HG03280 (cell line): ENCODE measurements at regions not wholly inside any gene's neighbourhood (a gene's known extent, or its start where the extent isn't known, plus 50 kb on each side); places are given as distances from the start of the nearest gene placed in this dataset.
"Not testable (repeated sequence)": the region's sequence is repeated elsewhere in the genome, so short reads cannot be mapped to it uniquely, and the experiment has no call there.

Source experiments
- ATAC-seq: cut with Tn5 transposase; IDR thresholded peaks from one replicate; pipeline ENCODE4 v1.9.1; 2021; ENCODE audit warnings: mild to moderate bottlenecking, moderate library complexity; ENCODE audit not compliant: unreplicated experiment

GRCh38 chr3:110293660-110294059, 778.0 kb upstream of the NECTIN3 start:
- ATAC-seq, result no peak

DNA sequence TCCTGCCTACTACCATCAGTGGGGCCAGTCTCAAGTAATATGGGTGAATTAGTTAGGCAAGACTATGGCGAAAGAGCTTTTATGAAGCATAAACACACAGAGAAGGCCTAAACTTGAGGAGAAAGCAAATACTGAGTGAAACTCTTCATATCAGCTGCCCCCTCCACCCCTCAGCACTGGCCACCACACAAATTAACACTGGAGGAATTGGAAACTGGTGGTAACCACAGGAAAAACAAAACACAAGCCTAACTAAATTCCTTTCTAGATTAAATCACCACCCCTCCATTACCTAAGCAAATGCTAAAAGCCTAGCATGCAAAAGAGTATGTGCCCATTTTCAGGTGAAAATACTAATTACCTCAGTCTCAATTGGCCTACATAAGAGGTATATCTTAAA, 774.7 kb upstream of the NECTIN3 start:
- no peak for ATAC-seq

- no peak for ATAC-seq
Observed at GRCh38 chr3:110301781-110302180, 769.8 kb upstream of the NECTIN3 start.

DNA sequence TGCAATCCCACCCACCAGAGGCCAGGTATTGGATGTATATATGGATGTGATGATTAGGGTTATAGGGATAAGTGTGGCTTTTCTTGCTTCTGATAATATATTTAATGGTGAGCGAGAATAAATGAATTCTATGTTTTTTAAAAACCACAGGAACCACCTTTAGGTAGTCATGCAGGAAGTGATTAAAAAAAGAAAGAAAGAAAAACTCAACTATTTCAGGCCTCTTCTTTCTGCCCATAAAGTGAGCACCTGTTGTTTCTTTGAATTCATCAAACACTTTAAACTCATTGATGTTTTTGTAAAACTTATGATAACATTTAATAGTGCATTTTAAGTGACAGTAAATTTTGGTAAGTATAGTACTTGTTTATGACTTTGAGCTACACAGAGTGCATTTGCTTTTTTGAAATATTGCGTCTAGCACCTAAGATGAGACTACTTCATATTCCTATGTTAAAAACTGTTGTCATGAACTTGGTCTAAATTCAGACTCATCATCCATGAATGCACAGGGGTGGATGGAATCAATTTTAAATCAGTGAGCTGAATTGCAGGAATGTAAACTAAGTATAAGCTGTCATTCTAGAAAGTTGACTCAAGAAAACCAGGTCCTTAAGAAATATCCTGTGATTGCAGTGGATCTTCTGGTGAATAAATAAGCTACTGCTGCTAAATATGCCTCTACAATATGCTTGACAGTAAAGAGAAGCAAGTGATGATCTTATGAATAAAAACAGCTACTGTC, 764.4 kb upstream of the NECTIN3 start:
- ATAC-seq, result no peak

DNA sequence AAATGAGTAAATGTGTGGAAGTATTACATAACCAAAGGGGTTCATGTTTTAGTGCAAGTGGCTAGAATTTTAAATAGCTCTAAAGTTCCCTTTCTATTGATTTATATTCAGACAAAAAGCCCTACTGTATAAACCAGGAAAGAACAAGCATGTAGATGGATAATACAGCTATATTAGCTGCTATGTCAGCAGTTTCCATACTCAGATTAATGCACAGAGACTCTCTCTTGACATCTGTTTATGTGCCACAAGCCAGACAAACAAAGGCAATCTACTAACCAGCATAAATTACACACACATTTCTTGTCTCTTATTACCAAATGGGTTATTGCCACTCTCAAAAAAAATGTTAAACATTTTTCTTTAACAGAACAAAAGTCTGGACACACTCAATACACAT, 760.1 kb upstream of the NECTIN3 start:
- ATAC-seq, result no peak

DNA sequence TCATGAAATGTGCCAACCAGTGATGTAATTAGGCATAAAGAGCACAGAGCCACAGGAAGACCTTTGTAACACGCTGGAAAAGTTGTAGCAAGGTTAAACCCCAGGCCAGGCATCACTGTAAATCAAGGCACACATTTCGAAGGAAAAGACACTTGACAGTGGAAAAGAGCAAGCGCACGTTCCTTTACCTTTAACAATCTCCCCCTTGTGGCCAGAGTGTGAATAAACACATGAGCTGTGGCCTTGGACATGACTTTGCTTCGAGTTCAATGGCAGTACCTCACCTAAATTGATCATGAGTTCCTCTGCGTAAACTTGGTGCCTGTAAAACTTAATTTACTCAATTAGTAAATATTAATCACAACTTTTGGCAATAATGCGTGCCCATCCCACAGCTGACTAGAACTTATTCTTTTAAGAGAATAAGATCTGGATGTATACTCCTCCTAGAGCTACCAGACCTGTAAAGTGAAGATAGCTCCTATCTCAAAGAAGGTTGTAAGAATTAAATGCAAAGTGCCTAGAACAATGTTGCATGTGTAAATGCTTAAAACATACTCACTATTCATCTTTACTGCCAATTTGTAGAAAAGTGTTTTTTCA, 757.0 kb upstream of the NECTIN3 start:
- peak; percentile 90 for ATAC-seq

- ATAC-seq, result no peak
Observed at GRCh38 chr3:110318108-110318507, 753.5 kb upstream of the NECTIN3 start.

DNA sequence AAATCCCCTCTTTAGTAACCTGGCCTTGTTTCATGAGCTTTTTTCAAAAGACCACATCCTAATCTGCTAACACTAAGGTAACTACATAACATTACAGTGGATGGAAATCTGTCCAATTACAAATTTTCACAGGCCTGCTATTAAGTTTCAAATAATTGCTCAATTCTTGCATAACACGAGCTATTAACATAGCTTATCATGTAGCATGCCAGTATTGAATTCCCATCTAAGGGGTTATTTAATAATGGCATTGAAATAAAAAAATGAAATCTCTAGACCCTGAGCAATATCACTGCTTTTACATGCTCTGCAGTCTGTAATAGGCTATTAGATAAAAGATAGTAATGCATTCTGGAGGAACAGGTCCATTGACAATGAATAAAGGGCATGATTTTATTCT, 748.3 kb upstream of the NECTIN3 start:
- no peak for ATAC-seq

GRCh38 chr3:110324171-110324705, 747.4 kb upstream of the NECTIN3 start:
- no peak for ATAC-seq

- no peak for ATAC-seq
Observed at GRCh38 chr3:110327870-110328269, 743.7 kb upstream of the NECTIN3 start.

DNA sequence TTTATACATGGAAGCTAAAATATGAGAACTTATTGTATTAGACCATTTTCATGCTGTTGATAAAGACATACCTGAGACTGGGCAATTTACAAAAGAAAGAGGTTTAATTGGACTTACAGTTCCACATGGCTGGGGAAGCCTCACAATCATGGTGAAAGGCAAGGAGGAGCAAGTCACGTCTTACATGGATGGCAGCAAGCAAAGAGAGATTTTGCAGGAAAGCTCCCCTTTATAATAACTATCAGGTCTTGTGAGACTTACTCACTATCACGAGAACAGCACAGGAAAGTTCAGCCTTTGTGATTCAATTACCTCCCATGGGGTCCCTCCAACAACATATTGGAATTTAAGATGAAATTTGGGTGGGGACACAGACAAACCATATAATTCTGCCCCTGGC, 740.1 kb upstream of the NECTIN3 start:
- ATAC-seq, result not testable (repeated sequence)

DNA sequence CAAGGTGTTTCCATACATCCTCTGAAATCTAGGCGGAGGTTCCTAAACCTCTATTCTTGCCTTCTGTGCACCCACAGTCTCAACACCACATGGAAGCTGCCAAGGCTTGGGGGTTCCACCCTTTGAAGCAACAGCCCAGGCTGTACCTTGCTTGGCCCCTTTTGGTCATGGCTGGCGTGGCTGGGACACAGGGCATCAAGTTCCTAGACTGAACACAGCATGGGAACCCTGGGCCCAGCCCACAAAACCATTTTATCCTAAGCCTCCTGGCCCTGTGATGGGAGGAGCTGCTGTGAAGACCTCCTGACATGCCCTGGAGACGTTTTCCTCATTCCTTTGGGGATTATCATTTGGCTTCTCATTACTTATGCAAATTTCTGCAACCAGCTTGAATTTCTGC, 739.0 kb upstream of the NECTIN3 start:
- no peak for ATAC-seq

- ATAC-seq, result no peak
Observed at GRCh38 chr3:110341047-110341446, 730.6 kb upstream of the NECTIN3 start.

DNA sequence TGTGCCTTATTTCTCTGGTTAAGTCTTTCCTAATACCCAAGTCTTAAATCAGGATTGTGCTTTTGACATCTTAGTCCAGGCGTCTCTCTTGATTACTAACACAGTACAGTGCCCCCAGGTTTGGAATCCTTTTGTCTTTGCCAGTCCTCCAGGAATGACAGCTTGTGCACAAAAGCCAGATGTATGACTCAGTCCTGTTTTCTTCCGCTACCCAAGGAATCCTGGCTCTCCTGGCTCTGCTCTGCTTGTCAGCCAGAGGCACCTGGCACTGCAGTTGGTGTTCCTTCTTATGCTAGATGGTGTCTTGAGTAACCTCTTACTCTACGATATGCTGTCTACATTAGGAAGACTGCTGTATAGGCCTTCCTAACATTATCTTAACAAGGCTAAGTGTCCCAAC, 728.2 kb upstream of the NECTIN3 start:
- ATAC-seq, result no peak

DNA sequence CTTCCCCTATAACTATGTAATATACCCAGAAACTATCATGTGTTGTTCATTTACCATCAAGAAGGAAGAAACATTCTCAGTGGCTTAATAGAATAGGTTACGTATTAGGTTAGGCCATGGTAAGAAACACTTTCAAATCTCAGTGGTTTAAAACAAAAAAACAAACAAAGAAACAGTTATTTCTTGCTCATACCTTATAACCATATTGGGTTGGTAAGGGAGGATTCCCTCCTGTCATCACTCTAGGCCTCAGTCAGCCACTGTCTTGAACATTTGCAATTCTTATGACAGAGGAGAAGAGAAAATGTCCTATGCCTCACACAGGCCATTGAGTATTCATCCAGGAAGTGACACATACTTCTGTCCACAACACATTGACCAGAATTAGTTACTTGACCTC, 727.7 kb upstream of the NECTIN3 start:
- ATAC-seq, result peak; percentile 82

DNA sequence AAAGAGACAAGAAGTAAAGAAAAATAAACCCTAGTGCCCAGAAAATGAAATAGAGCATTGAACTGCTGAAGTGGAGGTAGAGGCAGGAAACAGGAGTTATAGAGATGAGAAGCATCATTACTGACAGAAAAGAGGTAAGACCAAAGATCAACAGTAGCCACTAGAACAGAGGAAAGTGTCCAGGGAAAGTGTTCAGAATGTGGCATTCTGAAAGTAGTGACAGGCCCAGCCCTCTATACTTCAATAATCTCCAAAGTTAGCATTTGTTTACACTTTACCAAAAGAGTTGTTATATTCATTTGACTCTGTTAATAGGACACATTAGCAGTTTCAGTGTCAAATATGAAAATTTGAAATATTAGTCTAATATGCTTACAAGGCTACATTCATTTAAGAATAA, 727.1 kb upstream of the NECTIN3 start:
- ATAC-seq, result no peak

GRCh38 chr3:110344897-110345767, 726.5 kb upstream of the NECTIN3 start:
- ATAC-seq, result no peak

GRCh38 chr3:110349295-110349694, 722.3 kb upstream of the NECTIN3 start:
- no peak for ATAC-seq

GRCh38 chr3:110352841-110353604, 718.6 kb upstream of the NECTIN3 start:
- ATAC-seq, result no peak

DNA sequence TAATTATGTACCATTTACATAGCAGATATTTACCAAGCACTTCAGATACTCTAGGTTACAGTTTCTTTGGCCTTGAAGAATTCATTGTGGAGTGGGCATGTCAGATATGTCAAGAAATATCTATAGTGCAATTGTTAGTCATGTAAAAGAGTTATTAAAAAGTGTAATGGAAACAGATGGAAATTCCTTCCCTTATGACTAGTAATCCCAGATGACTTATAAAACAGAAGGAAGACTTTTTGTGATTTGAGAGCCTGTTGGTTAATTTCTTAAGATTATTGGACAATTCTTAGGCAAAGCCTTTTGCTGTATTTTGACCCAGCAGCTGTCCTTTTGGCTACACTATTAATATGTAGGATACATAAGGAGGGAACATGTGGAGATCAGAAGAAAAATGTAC, 708.9 kb upstream of the NECTIN3 start:
- ATAC-seq, result no peak

GRCh38 chr3:110367289-110367688, 704.3 kb upstream of the NECTIN3 start:
- not testable (repeated sequence) for ATAC-seq
